ENCODE measurements at regions not wholly inside any gene's neighbourhood (a gene's known extent, or its start where the extent isn't known, plus 50 kb on each side); places are given as distances from the start of the nearest gene placed in this dataset.

DNA sequence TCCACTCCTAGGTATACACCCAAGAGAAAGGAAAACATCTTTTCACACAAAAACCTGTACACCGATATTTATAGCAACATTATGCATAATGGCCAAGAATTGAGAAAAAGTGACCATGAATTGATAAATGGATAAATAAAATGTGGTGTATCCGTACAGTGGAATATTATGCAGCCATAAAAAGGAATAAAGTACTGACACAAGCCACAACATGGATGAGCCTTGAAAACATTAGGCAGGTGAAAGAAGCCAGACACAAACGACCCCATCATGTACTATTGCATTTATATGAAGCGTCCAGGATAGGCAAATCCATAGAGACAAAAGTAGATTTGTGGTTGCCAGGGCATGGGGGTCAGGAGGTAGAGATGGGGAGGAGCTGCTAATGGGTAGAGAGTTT is 64.2 kb upstream of the SLC6A6 start:
- TF ChIP-seq TAF7 (optimal IDR thresholded peaks at IDR 0.05; ENCODE audit: borderline replicate concordance, low read depth, low read length) (no peak), TCF12 (IDR thresholded peaks at IDR 0.05; ENCODE audit: low read depth, low read length) (no peak), NANOG (IDR thresholded peaks at IDR 0.05; ENCODE audit: insufficient read depth, low read depth, low read length, poor library complexity, severe bottlenecking) (no peak), KDM5A (IDR thresholded peaks at IDR 0.05; ENCODE audit: low read length) (no peak), RNF2 (IDR thresholded peaks at IDR 0.05; ENCODE audit: borderline replicate concordance, low read depth, low read length, missing control alignments, poor library complexity, severe bottlenecking) (no peak), ZNF274 (IDR thresholded peaks at IDR 0.05; ENCODE audit: borderline replicate concordance, extremely low read depth, low read length) (no peak), SUZ12 (IDR thresholded peaks at IDR 0.05; ENCODE audit: low read length) (no peak), RXRA (IDR thresholded peaks at IDR 0.05; ENCODE audit: insufficient read depth, low read depth, low read length) (no peak), CHD1 (IDR thresholded peaks at IDR 0.05; ENCODE audit: low read depth, low read length) (no peak)
- Histone ChIP-seq H3K56ac (replicated peaks; ENCODE audit: insufficient read length, low read depth, low read length) (no peak overlapping the region), H2BK5ac (ENCODE audit: low read depth, low read length) (no peak overlapping the region), H3K23ac (ENCODE audit: insufficient read length) (no peak overlapping the region), H3K4me3 (ENCODE audit: extremely low read depth in 1 of 4, insufficient read depth in 2 of 4, low read depth in 3 of 4, low read length in 4 of 4) (no peak overlapping the region), H2AFZ (ENCODE audit: low read length) (no peak overlapping the region), H3K79me1 (ENCODE audit: low read depth, low read length) (no peaks in the 10 kb centered on the region), H3K4me2 (ENCODE audit: insufficient read depth in 1 of 2, low read depth in 2 of 2, low read length in 2 of 2) (no peak overlapping the region), H3K4ac (replicated peaks; ENCODE audit: insufficient read length, low read depth, low read length) (no peak overlapping the region), H3K14ac (ENCODE audit: insufficient read length) (no peak overlapping the region), H4K5ac (ENCODE audit: insufficient read length, low read depth, low read length) (no peak overlapping the region), H3K23me2 (ENCODE audit: low read depth, low read length) (no peaks in the 10 kb centered on the region), H2BK15ac (ENCODE audit: low read length) (no peak overlapping the region), H4K8ac (ENCODE audit: extremely low read depth, insufficient read depth, low read length) (no peak overlapping the region), H2BK120ac (replicated peaks; ENCODE audit: low read depth, low read length) (no peak overlapping the region), H3K9ac (replicated peaks in 1 of 4; ENCODE audit: extremely low read depth in 1 of 4, low read depth in 3 of 4, low read length in 3 of 4) (no peak overlapping the region), H3K9me3 (ENCODE audit: insufficient read depth in 2 of 2, low read depth in 1 of 2, low read length in 1 of 2) (no peaks in the 10 kb centered on the region), H2AK5ac (ENCODE audit: low read depth, low read length) (no peak overlapping the region), H3K18ac (ENCODE audit: extremely low read depth, low read length) (no peak overlapping the region), H4K91ac (replicated peaks; ENCODE audit: insufficient read length, low read length) (no peak overlapping the region), H2BK12ac (ENCODE audit: low read depth, low read length) (no peak overlapping the region), H3K4me1 (replicated peaks in 1 of 4; ENCODE audit: control insufficient read depth in 3 of 4, insufficient read depth in 4 of 4, low read length in 3 of 4) (peaks cover 1 to 8% (median 3%) of the 10 kb centered on the region in 4 experiments; a peak in 6 of 7 replicates), H4K20me1 (replicated peaks in 1 of 2; ENCODE audit: control insufficient read depth in 1 of 2, insufficient read depth in 2 of 2, low read length in 2 of 2) (no peaks in the 10 kb centered on the region), H3K27ac (ENCODE audit: low read depth, low read length) (no peak overlapping the region), H3K27me3 (replicated peaks in 1 of 4; ENCODE audit: control insufficient read depth in 3 of 4, extremely low read depth in 1 of 4, insufficient read depth in 3 of 4, low read length in 3 of 4) (peaks cover 0 to 3% (median 2%) of the 10 kb centered on the region in 4 experiments; a peak in 3 of 7 replicates), H3K79me2 (ENCODE audit: control insufficient read depth in 1 of 2, insufficient read depth in 2 of 2, low read length in 2 of 2) (no peaks in the 10 kb centered on the region), H2BK20ac (ENCODE audit: low read length) (no peak overlapping the region), H3K36me3 (ENCODE audit: control insufficient read depth in 2 of 4, insufficient read depth in 4 of 4, low read length in 3 of 4) (no peaks in the 10 kb centered on the region)
- 65% methylated on average over 4 of the region's 4 CpGs; no CpG with 5 or more reads in 1 of the 2 experiments for WGBS, 2 experiments (ENCODE audit: extremely low coverage in 1 of 2, insufficient coverage in 1 of 2, insufficient read length in 1 of 2, insufficient replicate concordance in 2 of 2, low coverage in 1 of 2, low lambda C conversion rate in 2 of 2, missing lambda C conversion rate in 1 of 2)
- DNase-seq (ENCODE audit: low read depth in 1 of 2, low spot score in 2 of 2) (no peak), FAIRE-seq (no peak)
- POLR2A ChIA-PET (ENCODE audit: partially characterized antibody), result interaction anchor here (1.2 to 1.6 kb wide), 3 partner anchors 9 to 130 kb away, joined by 3 to 4 read pairs (median 3); no protein-coding TSS in a partner anchor
- CTCF ChIA-PET (ENCODE audit: partially characterized antibody), result interaction anchor here (1.1 to 3.2 kb wide), 5 partner anchors 9 to 53 kb away, joined by 3 to 11 read pairs (median 4); no protein-coding TSS in a partner anchor

Measured in H1 (cell line).